ENCODE measurements at regions not wholly inside any gene's neighbourhood (a gene's known extent, or its start where the extent isn't known, plus 50 kb on each side); places are given as distances from the start of the nearest gene placed in this dataset.
"Not testable (repeated sequence)": the region's sequence is repeated elsewhere in the genome, so short reads cannot be mapped to it uniquely, and the experiment has no call there.

GRCh38 chr18:52140986-52141385 lies 199.0 kb upstream of the DCC start:
- no peak overlapping the region for H3K4me3 Mint-ChIP-seq
- peaks cover 0 to 20% (median 9%) of the 10 kb centered on the region in 8 donors for H3K9me3 Mint-ChIP-seq
- no peaks in the 10 kb centered on the region for H3K27me3 ChIP-seq (ENCODE audit: insufficient read depth, low read length)
- no peaks in the 10 kb centered on the region for H3K36me3 Mint-ChIP-seq
- no peak overlapping the region for H3K27ac Mint-ChIP-seq
- no peak overlapping the region for H3K27ac ChIP-seq (ENCODE audit: low read depth, low read length)
- H3K9me3 ChIP-seq (ENCODE audit: control insufficient read depth in 1 of 2, low read length in 2 of 2): no peaks in the 10 kb centered on the region
- no peaks in the 10 kb centered on the region for H3K4me1 ChIP-seq (ENCODE audit: insufficient read depth, low read length)
- intact Hi-C loops (cut with micrococcal nuclease): no loop called here
- no peaks in the 10 kb centered on the region for H3K27me3 Mint-ChIP-seq
- H3K36me3 ChIP-seq (ENCODE audit: insufficient read depth, low read length): no peaks in the 10 kb centered on the region
- ChIA-PET POLR2A (ENCODE audit: partially characterized antibody) (no interaction called here), CTCF (ENCODE audit: partially characterized antibody) (no interaction called here)
- H3K4me3 ChIP-seq (ENCODE audit: low read length in 2 of 2): no peak overlapping the region
- DNase-seq: no peak
- H3K4me1 Mint-ChIP-seq: no peaks in the 10 kb centered on the region

GRCh38 chr18:52150050-52150449 lies 189.9 kb upstream of the DCC start:
- H3K4me3 Mint-ChIP-seq: no peak overlapping the region
- Histone ChIP-seq H3K36me3 (ENCODE audit: insufficient read depth, low read length) (no peaks in the 10 kb centered on the region), H3K27me3 (ENCODE audit: insufficient read depth, low read length) (no peaks in the 10 kb centered on the region), H3K27ac (ENCODE audit: low read depth, low read length) (no peak overlapping the region), H3K9me3 (ENCODE audit: control insufficient read depth in 1 of 2, low read length in 2 of 2) (no peaks in the 10 kb centered on the region), H3K4me3 (ENCODE audit: low read length in 2 of 2) (no peak overlapping the region), H3K4me1 (ENCODE audit: insufficient read depth, low read length) (no peaks in the 10 kb centered on the region)
- H3K27ac Mint-ChIP-seq: no peak overlapping the region
- H3K36me3 Mint-ChIP-seq: no peaks in the 10 kb centered on the region
- ChIA-PET CTCF (ENCODE audit: partially characterized antibody) (no interaction called here), POLR2A (ENCODE audit: partially characterized antibody) (no interaction called here)
- H3K27me3 Mint-ChIP-seq: peaks cover 0 to 2% of the 10 kb centered on the region in 2 donors
- intact Hi-C loops (cut with micrococcal nuclease): no loop called here
- no peak for DNase-seq
- H3K4me1 Mint-ChIP-seq: no peaks in the 10 kb centered on the region
- peaks cover 0 to 16% (median 2%) of the 10 kb centered on the region in 8 donors for H3K9me3 Mint-ChIP-seq

DNA sequence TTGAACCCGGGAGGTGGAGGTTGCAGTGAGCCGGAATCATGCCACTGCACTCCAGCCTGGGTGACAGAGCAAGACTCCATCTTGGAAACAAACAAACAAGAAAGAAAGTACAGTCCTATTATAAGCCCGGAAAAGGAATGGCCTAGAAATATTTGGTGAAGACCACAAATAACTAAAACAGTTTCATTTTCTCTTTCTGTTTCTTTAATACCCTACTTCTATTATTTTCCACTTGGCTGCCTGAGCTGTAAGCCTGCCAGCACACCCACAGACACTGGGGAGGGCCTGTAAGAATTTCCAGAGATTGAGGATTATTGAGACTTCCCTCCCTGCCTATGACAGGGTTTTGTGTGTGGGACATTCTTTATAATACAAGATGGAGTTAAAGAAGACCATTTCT lies 188.0 kb upstream of the DCC start:
- Histone ChIP-seq H3K9me3 (ENCODE audit: control insufficient read depth in 1 of 2, low read length in 2 of 2) (no peaks in the 10 kb centered on the region), H3K27ac (ENCODE audit: low read depth, low read length) (no peak overlapping the region), H3K4me1 (ENCODE audit: insufficient read depth, low read length) (no peaks in the 10 kb centered on the region), H3K27me3 (ENCODE audit: insufficient read depth, low read length) (no peaks in the 10 kb centered on the region), H3K36me3 (ENCODE audit: insufficient read depth, low read length) (no peaks in the 10 kb centered on the region), H3K4me3 (ENCODE audit: low read length in 2 of 2) (no peak overlapping the region)
- Mint-ChIP-seq H3K27ac (no peak overlapping the region), H3K4me1 (no peaks in the 10 kb centered on the region), H3K27me3 (peaks cover 0 to 2% of the 10 kb centered on the region in 2 donors), H3K4me3 (no peak overlapping the region), H3K9me3 (peaks cover 0 to 13% (median 2%) of the 10 kb centered on the region in 8 donors), H3K36me3 (no peaks in the 10 kb centered on the region)
- ChIA-PET POLR2A (ENCODE audit: partially characterized antibody) (no interaction called here), CTCF (ENCODE audit: partially characterized antibody) (no interaction called here)
- intact Hi-C loops (cut with micrococcal nuclease): no loop called here
- no peak for DNase-seq

- POLR2A ChIA-PET (ENCODE audit: partially characterized antibody): no interaction called here
- peaks cover 0 to 10% (median 0%) of the 10 kb centered on the region in 8 donors for H3K9me3 Mint-ChIP-seq
- Histone ChIP-seq H3K27ac (ENCODE audit: low read depth, low read length) (no peak overlapping the region), H3K36me3 (ENCODE audit: insufficient read depth, low read length) (no peaks in the 10 kb centered on the region), H3K4me1 (ENCODE audit: insufficient read depth, low read length) (no peaks in the 10 kb centered on the region), H3K27me3 (ENCODE audit: insufficient read depth, low read length) (no peaks in the 10 kb centered on the region), H3K4me3 (ENCODE audit: low read length in 2 of 2) (no peak overlapping the region), H3K9me3 (ENCODE audit: control insufficient read depth in 1 of 2, low read length in 2 of 2) (no peaks in the 10 kb centered on the region)
- CTCF ChIA-PET (ENCODE audit: partially characterized antibody): no interaction called here
- no peaks in the 10 kb centered on the region for H3K4me1 Mint-ChIP-seq
- H3K27ac Mint-ChIP-seq: no peak overlapping the region
- no peak overlapping the region for H3K4me3 Mint-ChIP-seq
- no peaks in the 10 kb centered on the region for H3K36me3 Mint-ChIP-seq
- DNase-seq: no peak
- no peaks in the 10 kb centered on the region for H3K27me3 Mint-ChIP-seq
- intact Hi-C loops (cut with micrococcal nuclease): no loop called here
Measured at GRCh38 chr18:52156166-52156565, 183.8 kb upstream of the DCC start.

DNA sequence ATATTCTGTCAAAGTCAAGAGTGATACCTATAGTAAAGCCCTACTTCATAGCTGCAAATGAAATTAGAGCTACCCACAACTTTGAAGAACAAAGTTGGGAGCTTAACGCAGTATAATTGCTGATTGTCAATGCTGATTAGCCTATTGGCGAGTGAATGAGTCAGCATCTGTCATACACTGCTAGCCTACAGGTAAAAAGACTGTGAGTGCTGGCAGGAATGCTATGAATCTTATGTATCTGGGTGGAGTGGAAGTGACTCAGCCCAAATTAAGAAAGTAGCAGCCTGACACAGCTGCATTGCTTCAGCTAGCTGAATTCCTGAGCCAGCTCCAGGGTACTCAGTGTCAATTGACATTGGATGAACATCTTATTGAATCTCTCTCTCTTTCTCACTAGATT lies 179.4 kb upstream of the DCC start:
- H3K27me3 ChIP-seq (ENCODE audit: insufficient read depth, low read length): no peaks in the 10 kb centered on the region
- POLR2A ChIA-PET (ENCODE audit: partially characterized antibody): no interaction called here
- no peak overlapping the region for H3K27ac ChIP-seq (ENCODE audit: low read depth, low read length)
- no peaks in the 10 kb centered on the region for H3K9me3 ChIP-seq (ENCODE audit: control insufficient read depth in 1 of 2, low read length in 2 of 2)
- Mint-ChIP-seq H3K36me3 (no peaks in the 10 kb centered on the region), H3K9me3 (peaks cover 0 to 7% (median 4%) of the 10 kb centered on the region in 8 donors), H3K27me3 (no peaks in the 10 kb centered on the region), H3K27ac (no peak overlapping the region), H3K4me1 (no peaks in the 10 kb centered on the region), H3K4me3 (no peak overlapping the region)
- DNase-seq: no peak
- CTCF ChIA-PET (ENCODE audit: partially characterized antibody): no interaction called here
- intact Hi-C loops (cut with micrococcal nuclease): no loop called here
- H3K36me3 ChIP-seq (ENCODE audit: insufficient read depth, low read length): no peaks in the 10 kb centered on the region
- H3K4me1 ChIP-seq (ENCODE audit: insufficient read depth, low read length): no peaks in the 10 kb centered on the region
- H3K4me3 ChIP-seq (ENCODE audit: low read length in 2 of 2): no peak overlapping the region

GRCh38 chr18:52163478-52163877 lies 176.5 kb upstream of the DCC start:
- no peak for DNase-seq
- POLR2A ChIA-PET (ENCODE audit: partially characterized antibody): no interaction called here
- no peaks in the 10 kb centered on the region for H3K27me3 Mint-ChIP-seq
- H3K4me3 Mint-ChIP-seq: no peak overlapping the region
- H3K27ac Mint-ChIP-seq: no peak overlapping the region
- H3K27ac ChIP-seq (ENCODE audit: low read depth, low read length): no peak overlapping the region
- no peaks in the 10 kb centered on the region for H3K27me3 ChIP-seq (ENCODE audit: insufficient read depth, low read length)
- H3K36me3 Mint-ChIP-seq: no peaks in the 10 kb centered on the region
- no peaks in the 10 kb centered on the region for H3K4me1 ChIP-seq (ENCODE audit: insufficient read depth, low read length)
- H3K4me3 ChIP-seq (ENCODE audit: low read length in 2 of 2): no peak overlapping the region
- CTCF ChIA-PET (ENCODE audit: partially characterized antibody): no interaction called here
- intact Hi-C loops (cut with micrococcal nuclease): no loop called here
- peaks cover 0 to 9% (median 4%) of the 10 kb centered on the region in 8 donors for H3K9me3 Mint-ChIP-seq
- no peaks in the 10 kb centered on the region for H3K9me3 ChIP-seq (ENCODE audit: control insufficient read depth in 1 of 2, low read length in 2 of 2)
- H3K36me3 ChIP-seq (ENCODE audit: insufficient read depth, low read length): no peaks in the 10 kb centered on the region
- no peaks in the 10 kb centered on the region for H3K4me1 Mint-ChIP-seq

GRCh38 chr18:52168131-52168530 lies 171.9 kb upstream of the DCC start:
- DNase-seq; H3K4me3 ChIP-seq (ENCODE audit: low read length in 2 of 2); H3K4me3 Mint-ChIP-seq; H3K9me3 ChIP-seq (ENCODE audit: control insufficient read depth in 1 of 2, low read length in 2 of 2); intact Hi-C loops (cut with micrococcal nuclease); H3K27ac Mint-ChIP-seq; H3K27me3 ChIP-seq (ENCODE audit: insufficient read depth, low read length); H3K4me1 Mint-ChIP-seq; H3K27ac ChIP-seq (ENCODE audit: low read depth, low read length); POLR2A ChIA-PET (ENCODE audit: partially characterized antibody); H3K9me3 Mint-ChIP-seq; H3K36me3 ChIP-seq (ENCODE audit: insufficient read depth, low read length); H3K4me1 ChIP-seq (ENCODE audit: insufficient read depth, low read length); CTCF ChIA-PET (ENCODE audit: partially characterized antibody); H3K27me3 Mint-ChIP-seq; H3K36me3 Mint-ChIP-seq: not testable (repeated sequence)

DNA sequence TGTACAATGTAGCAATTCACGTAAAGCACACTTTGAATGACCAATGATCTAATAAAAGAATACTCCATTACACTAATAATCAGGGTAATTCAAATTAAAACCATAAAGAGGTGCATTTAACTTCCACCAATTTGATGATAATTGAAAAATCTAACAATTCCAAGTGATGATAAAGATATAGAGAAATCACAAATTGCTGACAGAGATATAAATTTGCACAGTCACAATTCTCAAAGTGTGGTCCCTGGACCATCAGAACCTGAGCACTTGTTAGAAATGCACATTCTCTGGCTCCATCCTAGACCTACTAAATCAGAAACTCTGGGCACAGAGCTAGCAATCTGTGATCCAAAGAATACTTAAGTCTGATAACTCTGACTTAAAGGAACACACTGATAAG lies 165.8 kb upstream of the DCC start:
- no peak overlapping the region for H3K27ac ChIP-seq (ENCODE audit: low read depth, low read length)
- ChIA-PET CTCF (ENCODE audit: partially characterized antibody) (no interaction called here), POLR2A (ENCODE audit: partially characterized antibody) (no interaction called here)
- H3K4me1 ChIP-seq (ENCODE audit: insufficient read depth, low read length): no peaks in the 10 kb centered on the region
- H3K27me3 ChIP-seq (ENCODE audit: insufficient read depth, low read length): no peaks in the 10 kb centered on the region
- Mint-ChIP-seq H3K36me3 (no peaks in the 10 kb centered on the region), H3K4me1 (no peaks in the 10 kb centered on the region), H3K9me3 (peaks cover 0 to 7% (median 0%) of the 10 kb centered on the region in 8 donors), H3K27me3 (no peaks in the 10 kb centered on the region), H3K4me3 (no peak overlapping the region), H3K27ac (no peak overlapping the region)
- H3K36me3 ChIP-seq (ENCODE audit: insufficient read depth, low read length): no peaks in the 10 kb centered on the region
- no peaks in the 10 kb centered on the region for H3K9me3 ChIP-seq (ENCODE audit: control insufficient read depth in 1 of 2, low read length in 2 of 2)
- DNase-seq: no peak
- intact Hi-C loops (cut with micrococcal nuclease): no loop called here
- H3K4me3 ChIP-seq (ENCODE audit: low read length in 2 of 2): no peak overlapping the region
